A549 (cell line): ENCODE measurements at regions not wholly inside any gene's neighbourhood (a gene's known extent, or its start where the extent isn't known, plus 50 kb on each side); places are given as distances from the start of the nearest gene placed in this dataset.
"Not testable (repeated sequence)": the region's sequence is repeated elsewhere in the genome, so short reads cannot be mapped to it uniquely, and the experiment has no call there.

ENCODE experiments used
- CEBPB ChIP-seq, 2 experiments: fragments of >200 bp in 1 of 2; sonication (Bioruptor Twin) in 1 of 2; formaldehyde crosslinking in 1 of 2; IDR thresholded peaks; 2 replicates each; pipeline ENCODE4 v1.6.1; 2012 to 2016
- EP300 ChIP-seq, 2 experiments: fragments of >200 bp; sonication (Bioruptor Twin); formaldehyde crosslinking; IDR thresholded peaks; 2 replicates in 1 of 2; 3 replicates in 1 of 2; pipeline ENCODE4 v1.6.1; 2016 to 2017
- FOSL2 ChIP-seq, 2 experiments: fragments of 450-650 bp in 1 of 2; fragments of >200 bp in 1 of 2; sonication (Bioruptor Twin) in 1 of 2; formaldehyde crosslinking; IDR thresholded peaks; 2 replicates each; pipeline versions ENCODE4 v1.5.0 to v1.6.1; 2016 to 2020; ENCODE audit warnings: mild to moderate bottlenecking in 1 of 2, moderate library complexity in 1 of 2
- HOXA7 ChIP-seq: fragments of 250-450 bp; sonication (Bioruptor Pico); IDR thresholded peaks from 2 replicates; pipeline ENCODE4 v1.5.0; 2020; ENCODE audit warnings: mild to moderate bottlenecking, moderate library complexity
- MAFK ChIP-seq: fragments of 450-650 bp; IDR thresholded peaks from 2 replicates; pipeline ENCODE4 v1.6.1; 2014; ENCODE audit not compliant: partially characterized antibody
- POLR2A ChIP-seq: IDR thresholded peaks from 2 replicates; pipeline ENCODE4 v1.6.1; 2012; ENCODE audit warnings: mild to moderate bottlenecking, low read length
- RAD21 ChIP-seq, 2 experiments: fragments of >200 bp in 1 of 2; sonication (Bioruptor Twin) in 1 of 2; formaldehyde crosslinking in 1 of 2; IDR thresholded peaks in 1 of 2; conservative IDR thresholded peaks in 1 of 2; 2 replicates in 1 of 2; 3 replicates in 1 of 2; pipeline ENCODE4 v1.6.1; 2012 to 2018; ENCODE audit warnings: inconsistent platforms in 1 of 2
- SMC3 ChIP-seq: fragments of >200 bp; sonication (Bioruptor Twin); formaldehyde crosslinking; IDR thresholded peaks from 3 replicates; pipeline ENCODE4 v1.6.1; 2018; ENCODE audit warnings: inconsistent platforms
- TF ChIP-seq, protein P1 (sequence below): fragments of >200 bp; sonication (Bioruptor Twin); formaldehyde crosslinking; IDR thresholded peaks from 3 replicates; pipeline ENCODE4 v1.6.1; 2016
- TF ChIP-seq, protein P2 (sequence below): fragments of 200-600 bp; sonication (generic); IDR thresholded peaks from 2 replicates; pipeline ENCODE4 v1.6.1; 2016; ENCODE audit warnings: antibody characterized with exemption, mild to moderate bottlenecking, moderate library complexity
- TF ChIP-seq, protein P3 (sequence below): fragments of >200 bp; sonication (Bioruptor Twin); formaldehyde crosslinking; IDR thresholded peaks from 3 replicates; pipeline ENCODE4 v1.5.1; 2016

DNA sequence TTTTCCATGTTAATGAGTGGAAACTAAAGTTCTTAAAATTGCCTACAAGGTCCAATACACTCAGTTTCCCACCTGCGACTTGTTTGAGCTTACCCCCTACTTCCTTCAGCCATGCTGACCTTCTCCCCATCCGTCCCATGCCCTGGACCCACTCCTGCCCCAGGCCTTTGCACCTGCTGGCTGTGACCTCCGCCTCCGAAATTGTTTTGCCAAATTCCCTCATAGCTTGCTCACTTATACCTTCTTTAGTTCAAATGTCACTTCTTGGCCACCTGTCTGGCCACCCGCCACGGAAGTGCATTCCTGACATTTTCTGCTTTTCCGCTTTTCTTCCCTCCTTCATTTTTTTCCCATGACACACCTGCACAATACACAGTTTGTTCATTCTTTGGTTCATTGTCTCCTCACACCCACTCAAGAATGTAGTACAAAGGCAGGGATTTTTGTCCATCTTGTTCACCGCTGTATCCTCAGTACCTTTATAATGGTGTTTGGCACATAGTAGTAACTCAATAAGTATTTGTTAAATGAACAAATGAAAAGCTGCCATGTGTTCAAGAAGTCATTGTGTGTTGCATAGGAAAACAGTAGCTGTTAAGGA is 85.9 kb downstream of the NPIPB5 start:
- TF ChIP-seq POLR2A; SMC3; CEBPB (IDR thresholded peaks at IDR 0.05); EP300 (IDR thresholded peaks at IDR 0.05); HOXA7 (CRISPR knock-in tag); RAD21 (conservative IDR thresholded peaks at IDR 0.05 in 1 of 2, IDR thresholded peaks at IDR 0.05 in 1 of 2); MAFK; FOSL2 (IDR thresholded peaks at IDR 0.05); FOSL2 (CRISPR knock-in tag; IDR thresholded peaks at IDR 0.05): not testable (repeated sequence)
- TF ChIP-seq, protein P1, sequence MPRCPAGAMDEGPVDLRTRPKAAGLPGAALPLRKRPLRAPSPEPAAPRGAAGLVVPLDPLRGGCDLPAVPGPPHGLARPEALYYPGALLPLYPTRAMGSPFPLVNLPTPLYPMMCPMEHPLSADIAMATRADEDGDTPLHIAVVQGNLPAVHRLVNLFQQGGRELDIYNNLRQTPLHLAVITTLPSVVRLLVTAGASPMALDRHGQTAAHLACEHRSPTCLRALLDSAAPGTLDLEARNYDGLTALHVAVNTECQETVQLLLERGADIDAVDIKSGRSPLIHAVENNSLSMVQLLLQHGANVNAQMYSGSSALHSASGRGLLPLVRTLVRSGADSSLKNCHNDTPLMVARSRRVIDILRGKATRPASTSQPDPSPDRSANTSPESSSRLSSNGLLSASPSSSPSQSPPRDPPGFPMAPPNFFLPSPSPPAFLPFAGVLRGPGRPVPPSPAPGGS = not testable (repeated sequence)
- TF ChIP-seq, protein P2, sequence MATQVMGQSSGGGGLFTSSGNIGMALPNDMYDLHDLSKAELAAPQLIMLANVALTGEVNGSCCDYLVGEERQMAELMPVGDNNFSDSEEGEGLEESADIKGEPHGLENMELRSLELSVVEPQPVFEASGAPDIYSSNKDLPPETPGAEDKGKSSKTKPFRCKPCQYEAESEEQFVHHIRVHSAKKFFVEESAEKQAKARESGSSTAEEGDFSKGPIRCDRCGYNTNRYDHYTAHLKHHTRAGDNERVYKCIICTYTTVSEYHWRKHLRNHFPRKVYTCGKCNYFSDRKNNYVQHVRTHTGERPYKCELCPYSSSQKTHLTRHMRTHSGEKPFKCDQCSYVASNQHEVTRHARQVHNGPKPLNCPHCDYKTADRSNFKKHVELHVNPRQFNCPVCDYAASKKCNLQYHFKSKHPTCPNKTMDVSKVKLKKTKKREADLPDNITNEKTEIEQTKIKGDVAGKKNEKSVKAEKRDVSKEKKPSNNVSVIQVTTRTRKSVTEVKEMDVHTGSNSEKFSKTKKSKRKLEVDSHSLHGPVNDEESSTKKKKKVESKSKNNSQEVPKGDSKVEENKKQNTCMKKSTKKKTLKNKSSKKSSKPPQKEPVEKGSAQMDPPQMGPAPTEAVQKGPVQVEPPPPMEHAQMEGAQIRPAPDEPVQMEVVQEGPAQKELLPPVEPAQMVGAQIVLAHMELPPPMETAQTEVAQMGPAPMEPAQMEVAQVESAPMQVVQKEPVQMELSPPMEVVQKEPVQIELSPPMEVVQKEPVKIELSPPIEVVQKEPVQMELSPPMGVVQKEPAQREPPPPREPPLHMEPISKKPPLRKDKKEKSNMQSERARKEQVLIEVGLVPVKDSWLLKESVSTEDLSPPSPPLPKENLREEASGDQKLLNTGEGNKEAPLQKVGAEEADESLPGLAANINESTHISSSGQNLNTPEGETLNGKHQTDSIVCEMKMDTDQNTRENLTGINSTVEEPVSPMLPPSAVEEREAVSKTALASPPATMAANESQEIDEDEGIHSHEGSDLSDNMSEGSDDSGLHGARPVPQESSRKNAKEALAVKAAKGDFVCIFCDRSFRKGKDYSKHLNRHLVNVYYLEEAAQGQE = not testable (repeated sequence)
- TF ChIP-seq, protein P3, sequence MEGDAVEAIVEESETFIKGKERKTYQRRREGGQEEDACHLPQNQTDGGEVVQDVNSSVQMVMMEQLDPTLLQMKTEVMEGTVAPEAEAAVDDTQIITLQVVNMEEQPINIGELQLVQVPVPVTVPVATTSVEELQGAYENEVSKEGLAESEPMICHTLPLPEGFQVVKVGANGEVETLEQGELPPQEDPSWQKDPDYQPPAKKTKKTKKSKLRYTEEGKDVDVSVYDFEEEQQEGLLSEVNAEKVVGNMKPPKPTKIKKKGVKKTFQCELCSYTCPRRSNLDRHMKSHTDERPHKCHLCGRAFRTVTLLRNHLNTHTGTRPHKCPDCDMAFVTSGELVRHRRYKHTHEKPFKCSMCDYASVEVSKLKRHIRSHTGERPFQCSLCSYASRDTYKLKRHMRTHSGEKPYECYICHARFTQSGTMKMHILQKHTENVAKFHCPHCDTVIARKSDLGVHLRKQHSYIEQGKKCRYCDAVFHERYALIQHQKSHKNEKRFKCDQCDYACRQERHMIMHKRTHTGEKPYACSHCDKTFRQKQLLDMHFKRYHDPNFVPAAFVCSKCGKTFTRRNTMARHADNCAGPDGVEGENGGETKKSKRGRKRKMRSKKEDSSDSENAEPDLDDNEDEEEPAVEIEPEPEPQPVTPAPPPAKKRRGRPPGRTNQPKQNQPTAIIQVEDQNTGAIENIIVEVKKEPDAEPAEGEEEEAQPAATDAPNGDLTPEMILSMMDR = not testable (repeated sequence)
